ENCODE measurements at regions not wholly inside any gene's neighbourhood (a gene's known extent, or its start where the extent isn't known, plus 50 kb on each side); places are given as distances from the start of the nearest gene placed in this dataset.

GRCh38 chr7:9691286-9691685 is 1257.9 kb downstream of the NXPH1 start:
- no peak for DNase-seq (ENCODE audit: low read depth, low spot score)

GRCh38 chr7:9698375-9698774 is 1265.0 kb downstream of the NXPH1 start:
- ChIA-PET POLR2A (no interaction called here), CTCF (no interaction called here)
- Histone ChIP-seq H3K27me3 (ENCODE audit: control insufficient read depth, insufficient read depth, low read length) (no peaks in the 10 kb centered on the region), H3K9me3 (ENCODE audit: control insufficient read depth, insufficient read depth, low read length) (peaks cover 12% of the 10 kb centered on the region), H3K4me3 (ENCODE audit: low read depth, low read length) (no peak overlapping the region), H3K27ac (ENCODE audit: low read depth, low read length) (no peak overlapping the region)
- no peak for DNase-seq (ENCODE audit: low read depth, low spot score)
- no peak for TF ChIP-seq CTCF (IDR thresholded peaks at IDR 0.05; ENCODE audit: low read depth, low read length)

More at GRCh38 chr7:9691286-9691685, 1257.9 kb downstream of the NXPH1 start:
- CTCF ChIA-PET = no interaction called here
- Histone ChIP-seq H3K27ac (ENCODE audit: low read depth, low read length) (no peak overlapping the region), H3K27me3 (ENCODE audit: control insufficient read depth, insufficient read depth, low read length) (no peaks in the 10 kb centered on the region), H3K4me3 (ENCODE audit: low read depth, low read length) (no peak overlapping the region), H3K9me3 (ENCODE audit: control insufficient read depth, insufficient read depth, low read length) (peaks cover 22% of the 10 kb centered on the region)
- POLR2A ChIA-PET = no interaction called here
- TF ChIP-seq CTCF (IDR thresholded peaks at IDR 0.05; ENCODE audit: low read depth, low read length) = no peak

- ChIA-PET POLR2A (no interaction called here), CTCF (no interaction called here)
- no peak for DNase-seq (ENCODE audit: low read depth, low spot score)
Measured at GRCh38 chr7:9709216-9709615, 1264.5 kb upstream of the PHF14 start.

GRCh38 chr7:9711259-9711918 is 1262.3 kb upstream of the PHF14 start:
- no peak for TF ChIP-seq CTCF (IDR thresholded peaks at IDR 0.05; ENCODE audit: low read depth, low read length)
- H3K9me3 ChIP-seq (ENCODE audit: control insufficient read depth, insufficient read depth, low read length) = peaks cover 3% of the 10 kb centered on the region; the same call in 1 of the 2 replicates
- no peaks in the 10 kb centered on the region for H3K27me3 ChIP-seq (ENCODE audit: control insufficient read depth, insufficient read depth, low read length)
- CTCF ChIA-PET = no interaction called here
- no peak for DNase-seq (ENCODE audit: low read depth, low spot score)
- no peak overlapping the region for H3K27ac ChIP-seq (ENCODE audit: low read depth, low read length)
- H3K4me3 ChIP-seq (ENCODE audit: low read depth, low read length) = no peak overlapping the region
- POLR2A ChIA-PET = no interaction called here

More at GRCh38 chr7:9709216-9709615, 1264.5 kb upstream of the PHF14 start:
- Histone ChIP-seq H3K27ac (ENCODE audit: low read depth, low read length) (no peak overlapping the region), H3K27me3 (ENCODE audit: control insufficient read depth, insufficient read depth, low read length) (no peaks in the 10 kb centered on the region), H3K4me3 (ENCODE audit: low read depth, low read length) (no peak overlapping the region), H3K9me3 (ENCODE audit: control insufficient read depth, insufficient read depth, low read length) (no peaks in the 10 kb centered on the region; the same call in 1 of the 2 replicates)
- TF ChIP-seq CTCF (IDR thresholded peaks at IDR 0.05; ENCODE audit: low read depth, low read length) = no peak

GRCh38 chr7:9718071-9718661 is 1255.5 kb upstream of the PHF14 start:
- TF ChIP-seq CTCF (IDR thresholded peaks at IDR 0.05; ENCODE audit: low read depth, low read length) = no peak
- Histone ChIP-seq H3K27me3 (ENCODE audit: control insufficient read depth, insufficient read depth, low read length) (no peaks in the 10 kb centered on the region), H3K9me3 (ENCODE audit: control insufficient read depth, insufficient read depth, low read length) (peaks cover 13% of the 10 kb centered on the region), H3K27ac (ENCODE audit: low read depth, low read length) (no peak overlapping the region), H3K4me3 (ENCODE audit: low read depth, low read length) (no peak overlapping the region)
- no peak for DNase-seq (ENCODE audit: low read depth, low spot score)
- CTCF ChIA-PET = no interaction called here
- POLR2A ChIA-PET = no interaction called here

All from AG04450 (cell line).